PC-9 (cell line): ENCODE measurements at regions not wholly inside any gene's neighbourhood (a gene's known extent, or its start where the extent isn't known, plus 50 kb on each side); places are given as distances from the start of the nearest gene placed in this dataset.

ENCODE experiments used
- BruUV-seq: library from RNA; stranded (reverse); fragments of 400-500 nt; replicated peaks from 2 replicates; lab custom pipeline; 2021; lab: Mats Ljungman, UMichigan
- CTCF ChIA-PET: fragments of 300-600 bp; sonication (Branson Sonifier 250); formaldehyde crosslinking; loops from one replicate; lab custom pipeline; 2022; ENCODE audit warnings: antibody characterized with exemption; lab: Charles Lee
- POLR2A ChIA-PET: fragments of 300-600 bp; sonication (Branson Sonifier 250); formaldehyde crosslinking; loops from one replicate; lab custom pipeline; 2022; ENCODE audit warnings: antibody characterized with exemption; ENCODE audit not compliant: unreplicated experiment; lab: Charles Lee
- DNase-seq, 2 experiments: peaks; one replicate each; pipeline versions ENCODE4 v3.0.0 to v3.0.0-alpha.2; 2015 to 2022; ENCODE audit warnings: mixed read lengths in 1 of 2
- H2AFZ ChIP-seq: fragments of 200-600 bp; sonication (generic); 2 replicates; pipeline ENCODE4 v1.8.1; 2017; ENCODE audit warnings: antibody characterized with exemption
- H3F3A ChIP-seq: fragments of 200-600 bp; sonication (generic); 2 replicates; pipeline ENCODE4 v1.8.1; 2017; ENCODE audit warnings: antibody characterized with exemption, mild to moderate bottlenecking, low read depth; ENCODE audit not compliant: insufficient read depth
- H3K27ac ChIP-seq: fragments of 200-600 bp; sonication (generic); 2 replicates; pipeline ENCODE4 v1.6.1; 2016; ENCODE audit warnings: mixed run types
- H3K27me3 ChIP-seq: fragments of 200-600 bp; sonication (generic); 2 replicates; pipeline ENCODE4 v1.6.1; 2016; ENCODE audit warnings: low read depth, mixed run types; ENCODE audit not compliant: insufficient read depth
- H3K36me3 ChIP-seq: fragments of 200-600 bp; sonication (generic); 2 replicates; pipeline ENCODE4 v1.6.1; 2016; ENCODE audit warnings: low read depth, mixed run types
- H3K4me1 ChIP-seq: fragments of 200-600 bp; sonication (generic); replicated peaks from 2 replicates; pipeline ENCODE4 v1.6.1; 2016; ENCODE audit warnings: mixed run types; ENCODE audit not compliant: insufficient read depth
- H3K4me2 ChIP-seq: fragments of 200-600 bp; sonication (generic); 2 replicates; pipeline ENCODE4 v1.6.1; 2017; ENCODE audit warnings: mixed run types
- H3K4me3 ChIP-seq: fragments of 200-600 bp; sonication (generic); 2 replicates; pipeline ENCODE4 v1.6.1; 2016; ENCODE audit warnings: mixed run types
- H3K79me2 ChIP-seq: fragments of 200-600 bp; sonication (generic); 2 replicates; pipeline ENCODE4 v1.6.1; 2017; ENCODE audit warnings: low read depth, mixed run types
- H3K9me2 ChIP-seq: fragments of 200-600 bp; sonication (generic); 2 replicates; pipeline ENCODE4 v1.8.1; 2017; ENCODE audit warnings: mild to moderate bottlenecking; ENCODE audit not compliant: insufficient read depth
- H3K9me3 ChIP-seq: fragments of 200-600 bp; sonication (generic); 2 replicates; pipeline ENCODE4 v1.8.1; 2016; ENCODE audit warnings: low read depth; ENCODE audit not compliant: insufficient read depth
- H4K20me1 ChIP-seq: fragments of 200-600 bp; sonication (generic); 2 replicates; pipeline ENCODE4 v1.8.1; 2017; ENCODE audit not compliant: insufficient read depth
- EZH2 ChIP-seq: fragments of 200-600 bp; sonication (generic); IDR thresholded peaks from 2 replicates; pipeline ENCODE4 v1.8.0; 2017; ENCODE audit warnings: antibody characterized with exemption, low read depth
- intact Hi-C: fragments of 100-400 bp; cut with micrococcal nuclease; formaldehyde crosslinking; loops from one replicate; pipeline ENCODE4 v1.10.0; 2022; ENCODE audit not compliant: unreplicated experiment
- TF ChIP-seq, protein P1 (sequence below): fragments of 200-600 bp; sonication (generic); conservative IDR thresholded peaks from 2 replicates; pipeline ENCODE4 v1.6.1; 2017; ENCODE audit warnings: mixed run types, antibody characterized with exemption, mild to moderate bottlenecking, moderate library complexity

GRCh38 chr12:53838978-53839377, 87.2 kb upstream of the CISTR start:
- intact Hi-C loops = no loop called here
- Histone ChIP-seq H3K27me3 (no peaks in the 10 kb centered on the region), H4K20me1 (no peaks in the 10 kb centered on the region), H2AFZ (no peak overlapping the region), H3K4me3 (no peak overlapping the region), H3K9me3 (no peaks in the 10 kb centered on the region), H3K4me2 (no peak overlapping the region), H3K79me2 (no peaks in the 10 kb centered on the region), H3K4me1 (peaks cover 33% of the 10 kb centered on the region), H3K36me3 (no peaks in the 10 kb centered on the region), H3K27ac (no peak overlapping the region), H3K9me2 (no peaks in the 10 kb centered on the region; the same call in 1 of the 2 replicates), H3F3A (peaks cover 12% of the 10 kb centered on the region; the same call in 1 of the 2 replicates)
- ChIA-PET POLR2A (no interaction called here), CTCF (no interaction called here)
- no TSS peak for BruUV-seq
- TF ChIP-seq, protein P1, sequence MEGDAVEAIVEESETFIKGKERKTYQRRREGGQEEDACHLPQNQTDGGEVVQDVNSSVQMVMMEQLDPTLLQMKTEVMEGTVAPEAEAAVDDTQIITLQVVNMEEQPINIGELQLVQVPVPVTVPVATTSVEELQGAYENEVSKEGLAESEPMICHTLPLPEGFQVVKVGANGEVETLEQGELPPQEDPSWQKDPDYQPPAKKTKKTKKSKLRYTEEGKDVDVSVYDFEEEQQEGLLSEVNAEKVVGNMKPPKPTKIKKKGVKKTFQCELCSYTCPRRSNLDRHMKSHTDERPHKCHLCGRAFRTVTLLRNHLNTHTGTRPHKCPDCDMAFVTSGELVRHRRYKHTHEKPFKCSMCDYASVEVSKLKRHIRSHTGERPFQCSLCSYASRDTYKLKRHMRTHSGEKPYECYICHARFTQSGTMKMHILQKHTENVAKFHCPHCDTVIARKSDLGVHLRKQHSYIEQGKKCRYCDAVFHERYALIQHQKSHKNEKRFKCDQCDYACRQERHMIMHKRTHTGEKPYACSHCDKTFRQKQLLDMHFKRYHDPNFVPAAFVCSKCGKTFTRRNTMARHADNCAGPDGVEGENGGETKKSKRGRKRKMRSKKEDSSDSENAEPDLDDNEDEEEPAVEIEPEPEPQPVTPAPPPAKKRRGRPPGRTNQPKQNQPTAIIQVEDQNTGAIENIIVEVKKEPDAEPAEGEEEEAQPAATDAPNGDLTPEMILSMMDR = no peak
- no peak for TF ChIP-seq EZH2
- no peak for DNase-seq

DNA sequence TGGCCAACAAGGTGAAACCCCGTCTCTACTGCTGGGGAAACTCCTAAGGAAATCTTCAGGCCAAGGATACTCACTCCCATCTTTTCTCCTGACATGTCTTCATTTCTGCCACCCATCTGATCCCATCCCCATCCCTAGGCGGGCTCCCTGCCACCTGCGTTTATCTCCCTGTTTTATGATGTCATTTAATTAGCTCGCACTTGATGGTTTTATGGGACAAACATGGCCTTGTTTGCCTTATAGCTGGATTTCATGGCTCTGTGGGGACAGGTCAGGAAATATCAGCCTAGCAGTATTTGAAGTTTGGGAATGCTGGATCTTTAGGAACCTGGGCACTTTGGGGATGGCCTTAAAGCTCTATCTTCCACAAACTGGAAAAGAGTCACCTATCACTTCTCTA, 88.5 kb upstream of the CISTR start:
- ChIA-PET POLR2A (no interaction called here), CTCF (no interaction called here)
- H3K9me2 ChIP-seq = no peaks in the 10 kb centered on the region; the same call in 1 of the 2 replicates
- H3K4me2 ChIP-seq = no peak overlapping the region
- no peaks in the 10 kb centered on the region for H3K9me3 ChIP-seq
- H3K36me3 ChIP-seq = no peaks in the 10 kb centered on the region
- no peak overlapping the region for H3K4me3 ChIP-seq
- no peak for TF ChIP-seq EZH2
- TF ChIP-seq, protein P1 = no peak
- no peaks in the 10 kb centered on the region for H4K20me1 ChIP-seq
- H3F3A ChIP-seq = peaks cover 25% of the 10 kb centered on the region; the same call in 1 of the 2 replicates
- H3K27ac ChIP-seq = no peak overlapping the region
- no TSS peak for BruUV-seq
- no peaks in the 10 kb centered on the region for H3K27me3 ChIP-seq
- DNase-seq = no peak
- peaks cover 40% of the 10 kb centered on the region for H3K4me1 ChIP-seq
- H2AFZ ChIP-seq = no peak overlapping the region
- no peaks in the 10 kb centered on the region for H3K79me2 ChIP-seq
- intact Hi-C loops = no loop called here

- Histone ChIP-seq H3K9me2 (no peaks in the 10 kb centered on the region; the same call in 1 of the 2 replicates), H3K4me1 (peaks cover 42% of the 10 kb centered on the region), H3K27ac (no peak overlapping the region), H3K4me2 (no peak overlapping the region), H3K4me3 (no peak overlapping the region), H3K79me2 (no peaks in the 10 kb centered on the region), H3K36me3 (no peaks in the 10 kb centered on the region), H3K27me3 (no peaks in the 10 kb centered on the region), H3K9me3 (no peaks in the 10 kb centered on the region), H3F3A (peaks cover 28% of the 10 kb centered on the region), H4K20me1 (no peaks in the 10 kb centered on the region), H2AFZ (no peak overlapping the region)
- DNase-seq = no peak
- TF ChIP-seq EZH2 = no peak
- TF ChIP-seq, protein P1 = no peak
- CTCF ChIA-PET = no interaction called here
- no TSS peak for BruUV-seq
- intact Hi-C loops = no loop called here
- POLR2A ChIA-PET = no interaction called here
Measured at GRCh38 chr12:53842686-53843085, 90.9 kb upstream of the CISTR start.
